ENCODE measurements at regions not wholly inside any gene's neighbourhood (a gene's known extent, or its start where the extent isn't known, plus 50 kb on each side); places are given as distances from the start of the nearest gene placed in this dataset.
"Not testable (repeated sequence)": the region's sequence is repeated elsewhere in the genome, so short reads cannot be mapped to it uniquely, and the experiment has no call there.

GRCh38 chr2:220601674-220602073, 970.4 kb downstream of the EPHA4 start:
- no peaks in the 10 kb centered on the region for H3K9me2 ChIP-seq (ENCODE audit: low read depth, low read length)
- TF ChIP-seq EZH2 (IDR thresholded peaks at IDR 0.05; ENCODE audit: borderline replicate concordance, low read length): no peak
- no peaks in the 10 kb centered on the region for H3K9me3 ChIP-seq (ENCODE audit: low read length)
- no peak overlapping the region for H3K4me2 ChIP-seq (ENCODE audit: low read length)
- no peak overlapping the region for H3K27ac ChIP-seq (ENCODE audit: low read depth, low read length, poor library complexity, severe bottlenecking)
- H3K79me2 ChIP-seq (ENCODE audit: insufficient read depth, low read length): no peaks in the 10 kb centered on the region
- no peak overlapping the region for H2AFZ ChIP-seq (ENCODE audit: low read length)
- H3K27me3 ChIP-seq (ENCODE audit: insufficient read depth, low read length): no peaks in the 10 kb centered on the region
- H3K4me1 ChIP-seq (ENCODE audit: insufficient read depth, low read length, severe bottlenecking): no peaks in the 10 kb centered on the region
- no peaks in the 10 kb centered on the region for H3K36me3 ChIP-seq (ENCODE audit: insufficient read depth, low read length)
- no peak overlapping the region for H3K4me3 ChIP-seq (ENCODE audit: low read depth, low read length, poor library complexity, severe bottlenecking)
- no peaks in the 10 kb centered on the region for H4K20me1 ChIP-seq (ENCODE audit: insufficient read depth, low read length)
- no peaks in the 10 kb centered on the region for H3F3A ChIP-seq (ENCODE audit: insufficient read depth, low read length)
- H3K9ac ChIP-seq (ENCODE audit: low read length): no peak overlapping the region

DNA sequence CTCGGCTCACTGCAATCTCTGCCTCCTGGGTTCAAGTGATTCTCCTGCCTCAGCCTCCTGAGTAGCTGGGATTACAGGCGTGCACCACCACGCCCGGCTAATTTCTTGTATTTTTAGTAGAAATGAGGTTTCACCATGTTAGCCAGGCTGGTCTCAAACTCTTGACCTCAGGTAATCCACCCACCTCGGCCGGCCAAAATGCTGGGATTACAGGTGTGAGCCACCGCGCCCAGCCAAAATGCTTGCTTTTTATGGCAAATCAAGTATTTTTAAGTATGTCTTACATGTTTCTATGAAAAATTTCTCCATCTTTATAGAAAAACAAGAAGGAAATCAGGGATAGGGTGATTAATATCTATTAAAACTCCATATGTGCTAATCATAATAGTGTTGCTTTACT, 959.1 kb downstream of the EPHA4 start:
- H3K27ac ChIP-seq (ENCODE audit: low read depth, low read length, poor library complexity, severe bottlenecking); H3K4me2 ChIP-seq (ENCODE audit: low read length); H3K9me2 ChIP-seq (ENCODE audit: low read depth, low read length); H4K20me1 ChIP-seq (ENCODE audit: insufficient read depth, low read length); H3K79me2 ChIP-seq (ENCODE audit: insufficient read depth, low read length); H3K36me3 ChIP-seq (ENCODE audit: insufficient read depth, low read length); H3K4me1 ChIP-seq (ENCODE audit: insufficient read depth, low read length, severe bottlenecking); H2AFZ ChIP-seq (ENCODE audit: low read length); H3F3A ChIP-seq (ENCODE audit: insufficient read depth, low read length); H3K27me3 ChIP-seq (ENCODE audit: insufficient read depth, low read length); H3K4me3 ChIP-seq (ENCODE audit: low read depth, low read length, poor library complexity, severe bottlenecking); H3K9ac ChIP-seq (ENCODE audit: low read length); H3K9me3 ChIP-seq (ENCODE audit: low read length): not testable (repeated sequence)

- Histone ChIP-seq H4K20me1 (ENCODE audit: insufficient read depth, low read length) (no peaks in the 10 kb centered on the region), H3K79me2 (ENCODE audit: insufficient read depth, low read length) (no peaks in the 10 kb centered on the region), H3K4me1 (ENCODE audit: insufficient read depth, low read length, severe bottlenecking) (no peaks in the 10 kb centered on the region), H3K4me2 (ENCODE audit: low read length) (no peak overlapping the region), H3K9ac (ENCODE audit: low read length) (no peak overlapping the region), H3F3A (ENCODE audit: insufficient read depth, low read length) (no peaks in the 10 kb centered on the region), H3K9me2 (ENCODE audit: low read depth, low read length) (no peaks in the 10 kb centered on the region), H2AFZ (ENCODE audit: low read length) (no peak overlapping the region), H3K9me3 (ENCODE audit: low read length) (no peaks in the 10 kb centered on the region), H3K27ac (ENCODE audit: low read depth, low read length, poor library complexity, severe bottlenecking) (no peak overlapping the region), H3K27me3 (ENCODE audit: insufficient read depth, low read length) (no peaks in the 10 kb centered on the region), H3K36me3 (ENCODE audit: insufficient read depth, low read length) (no peaks in the 10 kb centered on the region), H3K4me3 (ENCODE audit: low read depth, low read length, poor library complexity, severe bottlenecking) (no peak overlapping the region)
- TF ChIP-seq, protein P1, sequence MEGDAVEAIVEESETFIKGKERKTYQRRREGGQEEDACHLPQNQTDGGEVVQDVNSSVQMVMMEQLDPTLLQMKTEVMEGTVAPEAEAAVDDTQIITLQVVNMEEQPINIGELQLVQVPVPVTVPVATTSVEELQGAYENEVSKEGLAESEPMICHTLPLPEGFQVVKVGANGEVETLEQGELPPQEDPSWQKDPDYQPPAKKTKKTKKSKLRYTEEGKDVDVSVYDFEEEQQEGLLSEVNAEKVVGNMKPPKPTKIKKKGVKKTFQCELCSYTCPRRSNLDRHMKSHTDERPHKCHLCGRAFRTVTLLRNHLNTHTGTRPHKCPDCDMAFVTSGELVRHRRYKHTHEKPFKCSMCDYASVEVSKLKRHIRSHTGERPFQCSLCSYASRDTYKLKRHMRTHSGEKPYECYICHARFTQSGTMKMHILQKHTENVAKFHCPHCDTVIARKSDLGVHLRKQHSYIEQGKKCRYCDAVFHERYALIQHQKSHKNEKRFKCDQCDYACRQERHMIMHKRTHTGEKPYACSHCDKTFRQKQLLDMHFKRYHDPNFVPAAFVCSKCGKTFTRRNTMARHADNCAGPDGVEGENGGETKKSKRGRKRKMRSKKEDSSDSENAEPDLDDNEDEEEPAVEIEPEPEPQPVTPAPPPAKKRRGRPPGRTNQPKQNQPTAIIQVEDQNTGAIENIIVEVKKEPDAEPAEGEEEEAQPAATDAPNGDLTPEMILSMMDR (IDR thresholded peaks at IDR 0.05; ENCODE audit: low read length): no peak
- no peak for TF ChIP-seq EZH2 (IDR thresholded peaks at IDR 0.05; ENCODE audit: borderline replicate concordance, low read length)
Observed at GRCh38 chr2:220614064-220614463, 958.0 kb downstream of the EPHA4 start.

- H3K4me2 ChIP-seq (ENCODE audit: low read length): no peak overlapping the region
- H2AFZ ChIP-seq (ENCODE audit: low read length): no peak overlapping the region
- TF ChIP-seq EZH2 (IDR thresholded peaks at IDR 0.05; ENCODE audit: borderline replicate concordance, low read length): no peak
- H4K20me1 ChIP-seq (ENCODE audit: insufficient read depth, low read length): no peaks in the 10 kb centered on the region
- no peak overlapping the region for H3K4me3 ChIP-seq (ENCODE audit: low read depth, low read length, poor library complexity, severe bottlenecking)
- H3K27ac ChIP-seq (ENCODE audit: low read depth, low read length, poor library complexity, severe bottlenecking): no peak overlapping the region
- no peaks in the 10 kb centered on the region for H3K36me3 ChIP-seq (ENCODE audit: insufficient read depth, low read length)
- no peaks in the 10 kb centered on the region for H3F3A ChIP-seq (ENCODE audit: insufficient read depth, low read length)
- no peaks in the 10 kb centered on the region for H3K79me2 ChIP-seq (ENCODE audit: insufficient read depth, low read length)
- no peaks in the 10 kb centered on the region for H3K27me3 ChIP-seq (ENCODE audit: insufficient read depth, low read length)
- H3K9me3 ChIP-seq (ENCODE audit: low read length): no peaks in the 10 kb centered on the region
- no peaks in the 10 kb centered on the region for H3K9me2 ChIP-seq (ENCODE audit: low read depth, low read length)
- no peak overlapping the region for H3K9ac ChIP-seq (ENCODE audit: low read length)
- no peaks in the 10 kb centered on the region for H3K4me1 ChIP-seq (ENCODE audit: insufficient read depth, low read length, severe bottlenecking)
Observed at GRCh38 chr2:220619525-220620220, 952.4 kb downstream of the EPHA4 start.

All from OCI-LY1 (cell line).